ENCODE measurements at regions not wholly inside any gene's neighbourhood (a gene's known extent, or its start where the extent isn't known, plus 50 kb on each side); places are given as distances from the start of the nearest gene placed in this dataset.

DNA sequence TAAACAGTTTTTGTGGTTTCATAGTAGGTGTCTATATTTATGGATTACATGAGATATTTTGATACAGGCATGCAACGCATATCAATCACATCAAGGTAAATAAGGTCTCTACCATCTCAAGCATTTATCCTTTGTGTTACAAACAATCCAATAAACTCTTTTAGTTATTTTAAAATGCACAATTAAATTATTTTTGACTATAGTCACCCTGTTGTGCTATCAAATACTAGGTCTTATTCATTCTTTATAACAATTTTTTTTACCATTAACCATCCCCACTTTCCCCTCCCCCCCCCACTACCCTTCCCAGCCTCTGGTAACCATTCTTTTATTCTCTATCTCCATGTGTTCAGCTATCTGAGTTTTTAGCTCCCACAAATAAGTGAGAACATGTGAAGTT is 175.7 kb upstream of the FBXO33 start:
- TF ChIP-seq TCF7L2 (IDR thresholded peaks at IDR 0.05; ENCODE audit: borderline replicate concordance, extremely low read depth, insufficient read depth, insufficient read length) (no peak), POLR2A (IDR thresholded peaks at IDR 0.05; ENCODE audit: borderline replicate concordance, extremely low read depth, insufficient read depth, insufficient read length) (no peak), SP1 (IDR thresholded peaks at IDR 0.05; ENCODE audit: low read depth) (no peak), EZH2 (IDR thresholded peaks at IDR 0.05) (no peak), POLR2AphosphoS5 (IDR thresholded peaks at IDR 0.05; ENCODE audit: low read depth, low read length) (no peak), EZH2phosphoT487 (IDR thresholded peaks at IDR 0.05; ENCODE audit: borderline replicate concordance) (no peak), RAD21 (IDR thresholded peaks at IDR 0.05; ENCODE audit: low read depth) (no peak), YY1 (IDR thresholded peaks at IDR 0.05; ENCODE audit: extremely low read depth, insufficient replicate concordance, low read depth, low read length) (no peak), JUND (IDR thresholded peaks at IDR 0.05) (no peak), ZNF274 (IDR thresholded peaks at IDR 0.05; ENCODE audit: low read depth, low read length) (no peak), SIN3A (IDR thresholded peaks at IDR 0.05; ENCODE audit: low read depth) (no peak), EGR1 (IDR thresholded peaks at IDR 0.05; ENCODE audit: low read depth) (no peak)
- TF ChIP-seq, protein P1, sequence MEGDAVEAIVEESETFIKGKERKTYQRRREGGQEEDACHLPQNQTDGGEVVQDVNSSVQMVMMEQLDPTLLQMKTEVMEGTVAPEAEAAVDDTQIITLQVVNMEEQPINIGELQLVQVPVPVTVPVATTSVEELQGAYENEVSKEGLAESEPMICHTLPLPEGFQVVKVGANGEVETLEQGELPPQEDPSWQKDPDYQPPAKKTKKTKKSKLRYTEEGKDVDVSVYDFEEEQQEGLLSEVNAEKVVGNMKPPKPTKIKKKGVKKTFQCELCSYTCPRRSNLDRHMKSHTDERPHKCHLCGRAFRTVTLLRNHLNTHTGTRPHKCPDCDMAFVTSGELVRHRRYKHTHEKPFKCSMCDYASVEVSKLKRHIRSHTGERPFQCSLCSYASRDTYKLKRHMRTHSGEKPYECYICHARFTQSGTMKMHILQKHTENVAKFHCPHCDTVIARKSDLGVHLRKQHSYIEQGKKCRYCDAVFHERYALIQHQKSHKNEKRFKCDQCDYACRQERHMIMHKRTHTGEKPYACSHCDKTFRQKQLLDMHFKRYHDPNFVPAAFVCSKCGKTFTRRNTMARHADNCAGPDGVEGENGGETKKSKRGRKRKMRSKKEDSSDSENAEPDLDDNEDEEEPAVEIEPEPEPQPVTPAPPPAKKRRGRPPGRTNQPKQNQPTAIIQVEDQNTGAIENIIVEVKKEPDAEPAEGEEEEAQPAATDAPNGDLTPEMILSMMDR (IDR thresholded peaks at IDR 0.05 in 2 of 3, conservative IDR thresholded peaks at IDR 0.05 in 1 of 3; ENCODE audit: borderline replicate concordance in 1 of 3, insufficient read depth in 1 of 3, low read depth in 2 of 3, low read length in 2 of 3) = no peak
